ENCODE measurements at regions not wholly inside any gene's neighbourhood (a gene's known extent, or its start where the extent isn't known, plus 50 kb on each side); places are given as distances from the start of the nearest gene placed in this dataset.

- TF ChIP-seq CTCF (IDR thresholded peaks at IDR 0.05 in 4 of 5, conservative IDR thresholded peaks at IDR 0.05 in 1 of 5) (no peak), POLR2A (IDR thresholded peaks at IDR 0.05) (no peak)
These were observed 169.0 kb downstream of the ETNK1 start for GRCh38 chr12:22794017-22794416.

Data from gastrocnemius medialis (tissue), 4 donors.